H1 (cell line): ENCODE measurements at regions not wholly inside any gene's neighbourhood (a gene's known extent, or its start where the extent isn't known, plus 50 kb on each side); places are given as distances from the start of the nearest gene placed in this dataset.

Source experiments
- CTCF ChIA-PET: fragments of 300-600 bp; sonication (Branson Sonifier 250); formaldehyde crosslinking; loops from one replicate; lab custom pipeline; 2021; ENCODE audit not compliant: partially characterized antibody; lab: Charles Lee
- POLR2A ChIA-PET: fragments of 300-600 bp; sonication (Branson Sonifier 250); formaldehyde crosslinking; loops from one replicate; lab custom pipeline; 2021; ENCODE audit warnings: inconsistent platforms; ENCODE audit not compliant: partially characterized antibody; lab: Charles Lee
- DNase-seq, 2 experiments: peaks; one replicate each; pipeline versions ENCODE4 v3.0.0 to v3.0.0-alpha.2; 2010 to 2022; ENCODE audit warnings: low spot score in 2 of 2, low read depth in 1 of 2, mixed read lengths in 1 of 2
- FAIRE-seq: peaks from 2 replicates; lab custom pipeline; 2011; peaks lifted over from hg19 to GRCh38; lab: Jason Lieb, UNC
- H2AFZ ChIP-seq: 2 replicates; pipeline ENCODE4 v1.8.1; 2012; ENCODE audit warnings: low read length, inconsistent platforms
- H2AK5ac ChIP-seq: 2 replicates; pipeline ENCODE4 v1.6.1; 2013; ENCODE audit warnings: low read depth, low read length
- H2BK120ac ChIP-seq: replicated peaks from 2 replicates; pipeline ENCODE3; 2013; ENCODE audit warnings: low read depth, low read length, inconsistent platforms
- H2BK12ac ChIP-seq: 2 replicates; pipeline ENCODE4 v1.6.1; 2013; ENCODE audit warnings: low read depth, low read length
- H2BK15ac ChIP-seq: 2 replicates; pipeline ENCODE4 v1.6.1; 2013; ENCODE audit warnings: low read length
- H2BK20ac ChIP-seq: 2 replicates; pipeline ENCODE4 v1.6.1; 2013; ENCODE audit warnings: low read length
- H2BK5ac ChIP-seq: 2 replicates; pipeline ENCODE4 v1.6.1; 2013; ENCODE audit warnings: low read depth, low read length
- H3K14ac ChIP-seq: 2 replicates; pipeline ENCODE4 v1.6.1; 2013; ENCODE audit warnings: inconsistent platforms; ENCODE audit not compliant: insufficient read length
- H3K18ac ChIP-seq: 2 replicates; pipeline ENCODE4 v1.6.1; 2013; ENCODE audit warnings: low read length; ENCODE audit errors: extremely low read depth
- H3K23ac ChIP-seq: 2 replicates; pipeline ENCODE4 v1.6.1; 2013; ENCODE audit warnings: inconsistent platforms; ENCODE audit not compliant: insufficient read length
- H3K23me2 ChIP-seq: 2 replicates; pipeline ENCODE4 v1.6.1; 2013; ENCODE audit warnings: low read depth, low read length
- H3K27ac ChIP-seq: 2 replicates; pipeline ENCODE4 v1.6.1; 2011; ENCODE audit warnings: low read depth, low read length, inconsistent platforms
- H3K27me3 ChIP-seq, 4 experiments: replicated peaks in 1 of 4; 1 replicate in 1 of 4; 2 replicates in 3 of 4; pipeline versions ENCODE4 v1.6.1 to v1.8.1; 2011 to 2013; ENCODE audit warnings: low read length in 3 of 4, mild to moderate bottlenecking in 3 of 4, inconsistent platforms in 2 of 4, mixed read lengths in 2 of 4, moderate library complexity in 1 of 4; ENCODE audit not compliant: control insufficient read depth in 3 of 4, insufficient read depth in 3 of 4; ENCODE audit errors: extremely low read depth in 1 of 4
- H3K36me3 ChIP-seq, 4 experiments: 2 replicates each; pipeline versions ENCODE4 v1.6.1 to v1.8.1; 2011 to 2013; ENCODE audit warnings: mild to moderate bottlenecking in 4 of 4, low read length in 3 of 4, moderate library complexity in 2 of 4, control low read depth in 1 of 4, inconsistent platforms in 1 of 4; ENCODE audit not compliant: insufficient read depth in 4 of 4, control insufficient read depth in 2 of 4
- H3K4ac ChIP-seq: replicated peaks from 2 replicates; pipeline ENCODE3; 2013; ENCODE audit warnings: low read length, low read depth, mixed read lengths, inconsistent platforms; ENCODE audit not compliant: insufficient read length
- H3K4me1 ChIP-seq, 4 experiments: replicated peaks in 1 of 4; 1 replicate in 1 of 4; 2 replicates in 3 of 4; pipeline versions ENCODE4 v1.6.1 to v1.8.1; 2011 to 2013; ENCODE audit warnings: low read length in 3 of 4, inconsistent platforms in 2 of 4, mixed read lengths in 1 of 4; ENCODE audit not compliant: insufficient read depth in 4 of 4, control insufficient read depth in 3 of 4
- H3K4me2 ChIP-seq, 2 experiments: 2 replicates each; pipeline versions ENCODE4 v1.6.1 to v1.8.1; 2011 to 2013; ENCODE audit warnings: low read depth in 2 of 2, low read length in 2 of 2, control low read depth in 1 of 2, inconsistent platforms in 1 of 2, mild to moderate bottlenecking in 1 of 2; ENCODE audit not compliant: insufficient read depth in 1 of 2
- H3K4me3 ChIP-seq, 4 experiments: fragments of 200-600, 300-600 bp in 1 of 4; sonication (generic), shearing (Covaris generic), sonication (Bioruptor Twin) in 1 of 4; 2 replicates each; pipeline versions ENCODE4 v1.5.1 to v1.8.1; 2011 to 2016; ENCODE audit warnings: low read length in 4 of 4, low read depth in 3 of 4, control low read depth in 2 of 4, inconsistent platforms in 2 of 4, mild to moderate bottlenecking in 2 of 4, mixed read lengths in 1 of 4, moderate library complexity in 1 of 4; ENCODE audit not compliant: insufficient read depth in 2 of 4; ENCODE audit errors: extremely low read depth in 1 of 4
- H3K56ac ChIP-seq: replicated peaks from 2 replicates; pipeline ENCODE3; 2013; ENCODE audit warnings: low read depth, mild to moderate bottlenecking, mixed read lengths, low read length, inconsistent platforms; ENCODE audit not compliant: insufficient read length
- H3K79me1 ChIP-seq: 2 replicates; pipeline ENCODE4 v1.6.1; 2013; ENCODE audit warnings: low read depth, low read length, control low read depth
- H3K79me2 ChIP-seq, 2 experiments: 2 replicates each; pipeline versions ENCODE4 v1.6.1 to v1.8.1; 2012 to 2013; ENCODE audit warnings: low read length in 2 of 2, mild to moderate bottlenecking in 2 of 2, inconsistent platforms in 1 of 2; ENCODE audit not compliant: insufficient read depth in 2 of 2, control insufficient read depth in 1 of 2
- H3K9ac ChIP-seq, 4 experiments: replicated peaks in 1 of 4; 1 replicate in 1 of 4; 2 replicates in 3 of 4; pipeline versions ENCODE4 v1.6.1 to v1.8.1; 2011 to 2013; ENCODE audit warnings: low read depth in 3 of 4, low read length in 3 of 4, control low read depth in 2 of 4, mild to moderate bottlenecking in 2 of 4, moderate library complexity in 2 of 4, inconsistent platforms in 1 of 4; ENCODE audit errors: extremely low read depth in 1 of 4
- H3K9me3 ChIP-seq, 2 experiments: 2 replicates each; pipeline versions ENCODE4 v1.6.1 to v1.8.1; 2012 to 2013; ENCODE audit warnings: mild to moderate bottlenecking in 2 of 2, moderate library complexity in 2 of 2, control low read depth in 1 of 2, inconsistent platforms in 1 of 2, low read depth in 1 of 2, low read length in 1 of 2, mixed read lengths in 1 of 2; ENCODE audit not compliant: insufficient read depth in 2 of 2
- H4K20me1 ChIP-seq, 2 experiments: replicated peaks in 1 of 2; 2 replicates each; pipeline versions ENCODE3 to v1.8.1; 2011 to 2013; ENCODE audit warnings: inconsistent platforms in 2 of 2, low read length in 2 of 2, mild to moderate bottlenecking in 1 of 2; ENCODE audit not compliant: insufficient read depth in 2 of 2, control insufficient read depth in 1 of 2
- H4K5ac ChIP-seq: 2 replicates; pipeline ENCODE4 v1.6.1; 2013; ENCODE audit warnings: low read length, low read depth, mixed read lengths, inconsistent platforms; ENCODE audit not compliant: insufficient read length
- H4K8ac ChIP-seq: 2 replicates; pipeline ENCODE4 v1.8.0; 2013; ENCODE audit warnings: mild to moderate bottlenecking, moderate library complexity, low read length, inconsistent platforms; ENCODE audit not compliant: insufficient read depth; ENCODE audit errors: extremely low read depth
- H4K91ac ChIP-seq: replicated peaks from 2 replicates; pipeline ENCODE3; 2013; ENCODE audit warnings: low read length, mixed read lengths, inconsistent platforms; ENCODE audit not compliant: insufficient read length
- CHD2 ChIP-seq: IDR thresholded peaks from 2 replicates; pipeline ENCODE4 v1.6.1; 2012; ENCODE audit warnings: low read length, improper control_type of control experiment
- EGR1 ChIP-seq: IDR thresholded peaks from 2 replicates; pipeline ENCODE4 v1.6.1; 2011; ENCODE audit warnings: low read depth, low read length, borderline replicate concordance
- KDM1A ChIP-seq: fragments of 200-600, 300-600 bp; sonication (generic); IDR thresholded peaks from 2 replicates; pipeline ENCODE4 v1.7.1; 2016; ENCODE audit warnings: mild to moderate bottlenecking, low read length, borderline replicate concordance
- POLR2A ChIP-seq, 2 experiments: IDR thresholded peaks; 1 replicate in 1 of 2; 2 replicates in 1 of 2; pipeline ENCODE4 v1.6.1; 2011; ENCODE audit warnings: low read depth in 2 of 2, low read length in 2 of 2, mild to moderate bottlenecking in 2 of 2; ENCODE audit errors: control extremely low read depth in 1 of 2
- RAD21 ChIP-seq, 2 experiments: IDR thresholded peaks in 1 of 2; conservative IDR thresholded peaks in 1 of 2; 2 replicates each; pipeline ENCODE4 v1.6.1; 2011; ENCODE audit warnings: low read depth in 2 of 2, low read length in 2 of 2, improper control_type of control experiment in 1 of 2, inconsistent platforms in 1 of 2, mild to moderate bottlenecking in 1 of 2, moderate library complexity in 1 of 2
- YY1 ChIP-seq: IDR thresholded peaks from 2 replicates; pipeline ENCODE4 v1.6.1; 2011; ENCODE audit warnings: low read depth, mild to moderate bottlenecking, low read length
- WGBS, 2 experiments: shearing (Covaris generic) in 1 of 2; methylation state at CpG; one replicate each; pipeline versions ENCODE4 v1.1.6 to v1.1.7; 2013 to 2015; ENCODE audit warnings: low lambda C conversion rate in 2 of 2, mixed read lengths in 2 of 2, inconsistent platforms in 1 of 2, low coverage in 1 of 2, missing lambda C conversion rate in 1 of 2; ENCODE audit not compliant: insufficient replicate concordance in 2 of 2, insufficient coverage in 1 of 2, insufficient read length in 1 of 2; ENCODE audit errors: extremely low coverage in 1 of 2, missing lambda C conversion rate in 1 of 2; 5-methylcytosine and 5-hydroxymethylcytosine counted together
- TF ChIP-seq, protein P1 (sequence below), 3 experiments: IDR thresholded peaks; 1 replicate in 2 of 3; 2 replicates in 1 of 3; pipeline versions ENCODE4 v1.5.1 to v1.6.1; 2011; ENCODE audit warnings: low read length in 3 of 3, mild to moderate bottlenecking in 3 of 3, inconsistent platforms in 2 of 3, low read depth in 1 of 3, moderate library complexity in 1 of 3; ENCODE audit not compliant: insufficient read depth in 1 of 3; ENCODE audit errors: control extremely low read depth in 1 of 3

DNA sequence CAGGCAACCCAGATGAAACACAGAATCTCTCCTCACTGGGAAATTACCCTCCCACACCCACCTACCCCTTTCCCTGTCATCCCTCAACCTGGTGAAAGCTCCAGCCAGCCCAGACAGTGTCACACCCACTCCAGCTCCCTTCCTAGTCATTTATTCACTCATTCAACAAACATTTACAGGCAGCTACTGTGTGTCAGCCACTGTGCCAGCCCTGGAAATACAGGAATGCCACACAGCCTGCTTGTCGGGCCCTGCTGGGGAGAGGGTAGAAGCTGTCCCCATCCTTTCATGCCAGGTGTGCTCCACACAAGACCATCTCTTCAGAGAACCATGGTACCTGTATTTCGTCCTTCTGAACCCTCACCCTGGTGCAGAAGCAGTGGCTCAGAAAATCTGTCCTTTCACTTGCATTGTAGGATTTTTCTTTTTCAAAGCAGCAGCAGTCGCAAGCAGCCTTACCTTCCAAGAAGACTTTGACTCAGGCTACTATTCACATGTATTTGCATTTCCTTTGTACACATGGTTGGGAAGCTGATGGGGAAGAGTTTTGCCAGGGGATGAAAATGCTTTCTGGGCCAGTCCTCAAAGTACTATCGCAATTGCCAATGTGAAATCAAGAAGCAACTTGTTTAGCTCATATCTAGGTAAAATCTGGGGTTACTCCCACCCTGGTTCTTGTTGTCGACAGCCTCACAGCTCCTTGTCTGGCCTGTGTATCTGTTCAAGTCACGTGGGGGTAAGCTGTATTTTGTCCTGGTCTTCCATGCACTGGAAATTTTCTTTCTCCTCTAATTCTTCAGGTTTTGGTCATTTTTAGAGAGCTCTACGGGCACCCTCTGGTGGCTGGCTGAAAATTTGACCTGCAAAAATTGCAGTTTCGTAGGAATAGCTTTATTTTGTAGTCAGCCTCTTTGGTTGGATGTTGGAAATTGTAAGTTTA is 147.4 kb upstream of the EGLN3 start:
- H3K18ac ChIP-seq = no peak overlapping the region
- no peak overlapping the region for H3K14ac ChIP-seq
- no peak overlapping the region for H2AK5ac ChIP-seq
- no peak overlapping the region for H4K8ac ChIP-seq
- H3K4ac ChIP-seq = no peak overlapping the region
- 68% methylated on average over 8 of the region's 8 CpGs; no CpG with 5 or more reads in 1 of the 2 experiments for WGBS, 2 experiments
- no peaks in the 10 kb centered on the region for H3K23me2 ChIP-seq
- ChIA-PET CTCF (interaction anchor here (0.6 to 6.4 kb wide), 57 partner anchors 9 to 1844 kb away, joined by 3 to 88 read pairs (median 4); no protein-coding TSS in a partner anchor), POLR2A (interaction anchor here (0.8 to 2.0 kb wide), 3 partner anchors 40 to 246 kb away, joined by 3 to 6 read pairs (median 3); partner anchors contain the start of gene EGLN3)
- 0 out of 2 replicates have a peak overlapping the region, but pooled peaks have one; percentile 0 for H2BK5ac ChIP-seq
- TF ChIP-seq EGR1 (no peak), CHD2 (no peak), RAD21 (IDR thresholded peaks at IDR 0.05 in 1 of 2, conservative IDR thresholded peaks at IDR 0.05 in 1 of 2; ENCODE audit: low read depth in 2 of 2, low read length in 2 of 2) (peak; percentile 83 to 89), POLR2A (IDR thresholded peaks at IDR 0.05; ENCODE audit: control extremely low read depth in 1 of 2, low read depth in 2 of 2, low read length in 2 of 2) (no peak), KDM1A (no peak), YY1 (no peak)
- TF ChIP-seq, protein P1, sequence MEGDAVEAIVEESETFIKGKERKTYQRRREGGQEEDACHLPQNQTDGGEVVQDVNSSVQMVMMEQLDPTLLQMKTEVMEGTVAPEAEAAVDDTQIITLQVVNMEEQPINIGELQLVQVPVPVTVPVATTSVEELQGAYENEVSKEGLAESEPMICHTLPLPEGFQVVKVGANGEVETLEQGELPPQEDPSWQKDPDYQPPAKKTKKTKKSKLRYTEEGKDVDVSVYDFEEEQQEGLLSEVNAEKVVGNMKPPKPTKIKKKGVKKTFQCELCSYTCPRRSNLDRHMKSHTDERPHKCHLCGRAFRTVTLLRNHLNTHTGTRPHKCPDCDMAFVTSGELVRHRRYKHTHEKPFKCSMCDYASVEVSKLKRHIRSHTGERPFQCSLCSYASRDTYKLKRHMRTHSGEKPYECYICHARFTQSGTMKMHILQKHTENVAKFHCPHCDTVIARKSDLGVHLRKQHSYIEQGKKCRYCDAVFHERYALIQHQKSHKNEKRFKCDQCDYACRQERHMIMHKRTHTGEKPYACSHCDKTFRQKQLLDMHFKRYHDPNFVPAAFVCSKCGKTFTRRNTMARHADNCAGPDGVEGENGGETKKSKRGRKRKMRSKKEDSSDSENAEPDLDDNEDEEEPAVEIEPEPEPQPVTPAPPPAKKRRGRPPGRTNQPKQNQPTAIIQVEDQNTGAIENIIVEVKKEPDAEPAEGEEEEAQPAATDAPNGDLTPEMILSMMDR (IDR thresholded peaks at IDR 0.05; ENCODE audit: control extremely low read depth in 1 of 3, insufficient read depth in 1 of 3, low read depth in 1 of 3, low read length in 3 of 3) = peak in 2 of 3 experiments; percentile 56 to 69; a peak in 3 of 4 replicates
- no peak overlapping the region for H4K91ac ChIP-seq
- H2AFZ ChIP-seq = peak overlapping the region; percentile 95
- no peaks in the 10 kb centered on the region for H3K4me1 ChIP-seq
- H2BK120ac ChIP-seq = no peak overlapping the region
- no peak overlapping the region; the same call in 1 of the 2 replicates for H2BK12ac ChIP-seq
- no peaks in the 10 kb centered on the region for H3K79me2 ChIP-seq
- H3K9ac ChIP-seq = no peak overlapping the region
- no peaks in the 10 kb centered on the region for H3K27me3 ChIP-seq
- H2BK20ac ChIP-seq = 0 out of 2 replicates have a peak overlapping the region, but pooled peaks have one; percentile 32
- no peak overlapping the region for H3K23ac ChIP-seq
- FAIRE-seq = no peak
- H3K4me3 ChIP-seq = no peak overlapping the region
- H3K9me3 ChIP-seq = no peaks in the 10 kb centered on the region
- H2BK15ac ChIP-seq = no peak overlapping the region
- H3K79me1 ChIP-seq = no peaks in the 10 kb centered on the region
- H4K20me1 ChIP-seq = no peaks in the 10 kb centered on the region
- no peak overlapping the region for H4K5ac ChIP-seq
- H3K27ac ChIP-seq = no peak overlapping the region
- H3K4me2 ChIP-seq = no peak overlapping the region
- no peak overlapping the region for H3K56ac ChIP-seq
- DNase-seq = peak in 1 of 2 experiments; percentile 47
- no peaks in the 10 kb centered on the region for H3K36me3 ChIP-seq
